ENCODE measurements at regions not wholly inside any gene's neighbourhood (a gene's known extent, or its start where the extent isn't known, plus 50 kb on each side); places are given as distances from the start of the nearest gene placed in this dataset.

GRCh38 chr6:17204533-17204932, 76.6 kb upstream of the RBM24 start:
- TF ChIP-seq CTCF (IDR thresholded peaks at IDR 0.05; ENCODE audit: insufficient read depth, low read depth, low read length): no peak
- no peak for TF ChIP-seq EZH2 (IDR thresholded peaks at IDR 0.05; ENCODE audit: insufficient read depth, low read length)
